ENCODE measurements at regions not wholly inside any gene's neighbourhood (a gene's known extent, or its start where the extent isn't known, plus 50 kb on each side); places are given as distances from the start of the nearest gene placed in this dataset.

DNA sequence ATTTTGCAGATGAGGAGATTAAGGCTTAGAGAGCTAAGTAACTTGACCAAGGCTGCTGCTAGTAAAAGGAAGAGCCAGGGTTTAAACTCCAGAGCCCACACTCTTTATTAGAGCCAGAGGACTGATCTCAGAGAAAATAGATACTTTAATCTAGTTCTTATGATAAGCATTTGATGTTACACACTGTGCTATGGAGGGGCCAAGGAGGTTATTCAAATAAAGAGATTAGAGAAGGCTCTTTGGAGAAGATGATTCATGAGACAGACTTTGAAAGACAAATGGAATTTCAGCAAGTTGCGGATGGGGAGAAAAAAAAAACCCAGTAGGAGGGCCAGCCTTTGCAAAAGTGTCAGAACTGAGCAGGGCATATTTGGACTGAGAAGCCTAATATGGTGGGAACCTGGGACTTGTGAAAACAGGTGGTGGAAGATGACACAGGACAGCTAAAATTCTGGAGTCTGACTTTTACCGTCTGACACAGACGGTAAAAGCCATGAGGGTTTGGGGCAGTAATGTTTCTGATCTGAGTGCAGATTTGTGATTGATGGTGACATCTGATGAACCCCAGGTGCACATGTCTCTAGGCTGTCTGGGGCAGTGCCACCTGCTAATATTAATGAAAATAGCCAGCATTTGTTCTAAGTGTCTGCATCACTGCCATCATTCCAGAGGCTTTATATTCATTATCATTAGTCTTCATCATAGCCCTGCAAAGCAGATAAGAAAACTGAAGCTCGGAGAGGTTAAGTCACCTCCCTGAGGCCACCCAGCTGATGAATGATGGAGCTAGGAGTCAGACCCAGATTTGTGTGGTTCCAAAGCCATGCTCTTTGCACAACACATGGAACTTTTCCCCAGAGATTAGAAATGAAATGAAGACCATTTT, 65.3 kb upstream of the CXCL14 start:
- Histone ChIP-seq H3K27ac (ENCODE audit: low read depth in 1 of 2, low read length in 2 of 2) (no peak overlapping the region), H3K27me3 (ENCODE audit: control insufficient read depth in 1 of 2, insufficient read depth in 2 of 2, low read length in 2 of 2) (peaks cover 0 to 4% of the 10 kb centered on the region in 2 experiments), H3K4me1 (ENCODE audit: insufficient read depth, low read length) (no peaks in the 10 kb centered on the region), H3K36me3 (ENCODE audit: insufficient read depth, low read length) (no peaks in the 10 kb centered on the region), H3K9me3 (ENCODE audit: control insufficient read depth in 1 of 2, insufficient read depth in 1 of 2, low read length in 2 of 2) (no peaks in the 10 kb centered on the region), H3K4me3 (ENCODE audit: low read length) (no peak overlapping the region)
- no peaks in the 10 kb centered on the region for H3K4me1 Mint-ChIP-seq (ENCODE audit: low read depth)
- ChIA-PET POLR2A (no interaction called here), CTCF (no interaction called here)
- no peak overlapping the region for H3K27ac Mint-ChIP-seq
- TF ChIP-seq CTCF (IDR thresholded peaks at IDR 0.05): no peak
- H3K27me3 Mint-ChIP-seq: peaks cover 5% of the 10 kb centered on the region
- no peaks in the 10 kb centered on the region for H3K9me3 Mint-ChIP-seq
- intact Hi-C loops (cut with DNase I, micrococcal nuclease): no loop called here
- ATAC-seq (ENCODE audit: poor library complexity) (no peak), DNase-seq (no peak)
- no peaks in the 10 kb centered on the region for H3K36me3 Mint-ChIP-seq (ENCODE audit: low read depth)
- no peak overlapping the region for H3K4me3 Mint-ChIP-seq

DNA sequence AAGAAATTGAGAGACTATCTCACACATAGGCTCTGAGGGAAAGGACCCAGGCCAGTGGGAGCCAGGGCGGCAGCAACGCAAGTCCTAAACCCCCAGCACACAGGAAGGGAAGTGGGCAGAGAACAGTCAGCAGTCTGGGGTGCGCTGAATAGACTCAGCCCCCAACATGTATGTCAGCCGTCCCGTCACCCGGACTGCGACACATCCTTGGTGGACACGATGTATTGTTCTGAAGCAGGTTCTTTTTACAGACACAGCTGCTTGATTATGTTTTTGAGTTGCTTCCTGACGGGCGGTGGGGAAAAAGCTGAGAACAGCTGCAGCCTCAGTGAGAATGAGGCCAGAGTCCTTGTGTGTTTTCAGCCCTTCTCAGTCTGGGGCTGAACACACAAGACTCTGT, 64.1 kb upstream of the CXCL14 start:
- intact Hi-C loops (cut with DNase I, micrococcal nuclease): no loop called here
- ChIA-PET POLR2A (no interaction called here), CTCF (no interaction called here)
- no peak for TF ChIP-seq CTCF (IDR thresholded peaks at IDR 0.05)
- DNase-seq (no peak), ATAC-seq (ENCODE audit: poor library complexity) (no peak)
- Mint-ChIP-seq H3K27me3 (peaks cover 12% of the 10 kb centered on the region), H3K27ac (no peak overlapping the region), H3K4me1 (ENCODE audit: low read depth) (no peaks in the 10 kb centered on the region), H3K4me3 (no peak overlapping the region), H3K36me3 (ENCODE audit: low read depth) (no peaks in the 10 kb centered on the region), H3K9me3 (no peaks in the 10 kb centered on the region)
- no peaks in the 10 kb centered on the region for H3K9me3 ChIP-seq (ENCODE audit: control insufficient read depth in 1 of 2, insufficient read depth in 1 of 2, low read length in 2 of 2)
- no peak overlapping the region for H3K27ac ChIP-seq (ENCODE audit: low read depth in 1 of 2, low read length in 2 of 2)
- H3K4me1 ChIP-seq (ENCODE audit: insufficient read depth, low read length): no peaks in the 10 kb centered on the region
- H3K4me3 ChIP-seq (ENCODE audit: low read length): no peak overlapping the region
- no peaks in the 10 kb centered on the region for H3K36me3 ChIP-seq (ENCODE audit: insufficient read depth, low read length)
- peaks cover 0 to 5% of the 10 kb centered on the region in 2 experiments for H3K27me3 ChIP-seq (ENCODE audit: control insufficient read depth in 1 of 2, insufficient read depth in 2 of 2, low read length in 2 of 2)

GRCh38 chr5:135642488-135642870, 63.7 kb upstream of the CXCL14 start:
- H3K36me3 Mint-ChIP-seq (ENCODE audit: low read depth): no peaks in the 10 kb centered on the region
- H3K9me3 ChIP-seq (ENCODE audit: control insufficient read depth in 1 of 2, insufficient read depth in 1 of 2, low read length in 2 of 2): no peaks in the 10 kb centered on the region
- no peak overlapping the region for H3K27ac Mint-ChIP-seq
- ChIA-PET POLR2A (no interaction called here), CTCF (no interaction called here)
- no peak overlapping the region for H3K27ac ChIP-seq (ENCODE audit: low read depth in 1 of 2, low read length in 2 of 2)
- H3K4me1 ChIP-seq (ENCODE audit: insufficient read depth, low read length): no peaks in the 10 kb centered on the region
- H3K36me3 ChIP-seq (ENCODE audit: insufficient read depth, low read length): no peaks in the 10 kb centered on the region
- intact Hi-C loops (cut with DNase I, micrococcal nuclease): no loop called here
- no peaks in the 10 kb centered on the region for H3K9me3 Mint-ChIP-seq
- TF ChIP-seq CTCF (IDR thresholded peaks at IDR 0.05): no peak
- H3K27me3 ChIP-seq (ENCODE audit: control insufficient read depth in 1 of 2, insufficient read depth in 2 of 2, low read length in 2 of 2): peaks cover 0 to 5% of the 10 kb centered on the region in 2 experiments
- ATAC-seq (ENCODE audit: poor library complexity) (no peak), DNase-seq (no peak)
- H3K27me3 Mint-ChIP-seq: peaks cover 12% of the 10 kb centered on the region
- H3K4me3 ChIP-seq (ENCODE audit: low read length): no peak overlapping the region
- H3K4me3 Mint-ChIP-seq: no peak overlapping the region
- H3K4me1 Mint-ChIP-seq (ENCODE audit: low read depth): no peaks in the 10 kb centered on the region

All from CD4-positive, alpha-beta T cell (primary cell).